ENCODE measurements at regions not wholly inside any gene's neighbourhood (a gene's known extent, or its start where the extent isn't known, plus 50 kb on each side); places are given as distances from the start of the nearest gene placed in this dataset.

GRCh38 chr15:77844798-77845446, 212.2 kb upstream of the LINGO1 start:
- Histone ChIP-seq H3K36me3 (replicated peaks; ENCODE audit: insufficient read depth, low read length) (no peaks in the 10 kb centered on the region), H3K4me2 (ENCODE audit: low read depth, low read length) (no peak overlapping the region), H3K9me2 (replicated peaks; ENCODE audit: insufficient read depth, low read length) (no peaks in the 10 kb centered on the region), H3K9ac (ENCODE audit: low read length) (no peak overlapping the region), H3K4me3 (ENCODE audit: low read length) (no peak overlapping the region), H4K20me1 (ENCODE audit: insufficient read depth, low read length) (no peaks in the 10 kb centered on the region), H3K27me3 (replicated peaks; ENCODE audit: insufficient read depth, low read length) (peaks cover 17% of the 10 kb centered on the region; the same call in 1 of the 2 replicates), H3K9me3 (replicated peaks; ENCODE audit: insufficient read depth, low read length) (no peaks in the 10 kb centered on the region), H3F3A (ENCODE audit: insufficient read depth, low read length) (no peaks in the 10 kb centered on the region), H3K4me1 (ENCODE audit: low read length) (peaks cover 3% of the 10 kb centered on the region; the same call in 1 of the 2 replicates), H3K79me2 (ENCODE audit: low read length) (no peaks in the 10 kb centered on the region), H3K27ac (ENCODE audit: low read length) (no peak overlapping the region), H2AFZ (ENCODE audit: low read length) (no peak overlapping the region)
- TF ChIP-seq, protein P1, sequence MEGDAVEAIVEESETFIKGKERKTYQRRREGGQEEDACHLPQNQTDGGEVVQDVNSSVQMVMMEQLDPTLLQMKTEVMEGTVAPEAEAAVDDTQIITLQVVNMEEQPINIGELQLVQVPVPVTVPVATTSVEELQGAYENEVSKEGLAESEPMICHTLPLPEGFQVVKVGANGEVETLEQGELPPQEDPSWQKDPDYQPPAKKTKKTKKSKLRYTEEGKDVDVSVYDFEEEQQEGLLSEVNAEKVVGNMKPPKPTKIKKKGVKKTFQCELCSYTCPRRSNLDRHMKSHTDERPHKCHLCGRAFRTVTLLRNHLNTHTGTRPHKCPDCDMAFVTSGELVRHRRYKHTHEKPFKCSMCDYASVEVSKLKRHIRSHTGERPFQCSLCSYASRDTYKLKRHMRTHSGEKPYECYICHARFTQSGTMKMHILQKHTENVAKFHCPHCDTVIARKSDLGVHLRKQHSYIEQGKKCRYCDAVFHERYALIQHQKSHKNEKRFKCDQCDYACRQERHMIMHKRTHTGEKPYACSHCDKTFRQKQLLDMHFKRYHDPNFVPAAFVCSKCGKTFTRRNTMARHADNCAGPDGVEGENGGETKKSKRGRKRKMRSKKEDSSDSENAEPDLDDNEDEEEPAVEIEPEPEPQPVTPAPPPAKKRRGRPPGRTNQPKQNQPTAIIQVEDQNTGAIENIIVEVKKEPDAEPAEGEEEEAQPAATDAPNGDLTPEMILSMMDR (IDR thresholded peaks at IDR 0.05; ENCODE audit: low read length), result no peak
- no peak for TF ChIP-seq EZH2 (optimal IDR thresholded peaks at IDR 0.05; ENCODE audit: low read depth, low read length)
- TF ChIP-seq EZH2phosphoT487 (IDR thresholded peaks at IDR 0.05; ENCODE audit: low read length), result no peak
- no peak for DNase-seq

DNA sequence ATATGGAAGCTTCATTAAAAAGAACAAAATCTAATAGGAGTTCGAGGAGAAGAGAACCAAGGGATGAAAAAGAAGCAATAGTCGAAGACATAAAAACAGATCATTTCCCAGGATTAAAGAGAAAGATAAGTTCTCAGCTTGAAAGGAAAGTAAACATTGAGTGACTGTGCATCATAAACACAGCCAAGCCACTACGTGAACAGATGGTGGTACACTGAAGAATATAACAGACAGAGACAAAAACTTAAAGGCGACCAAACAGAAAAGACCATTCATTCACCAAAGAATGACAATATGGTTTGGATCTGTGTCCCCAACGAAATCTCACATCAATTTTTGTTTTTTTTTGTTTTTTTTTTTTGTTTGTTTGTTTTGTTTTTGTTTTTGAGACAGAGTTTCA, 210.8 kb upstream of the LINGO1 start:
- no peaks in the 10 kb centered on the region for H3K79me2 ChIP-seq (ENCODE audit: low read length)
- no peaks in the 10 kb centered on the region for H3K9me2 ChIP-seq (replicated peaks; ENCODE audit: insufficient read depth, low read length)
- no peak for DNase-seq
- H3K4me3 ChIP-seq (ENCODE audit: low read length), result no peak overlapping the region
- no peaks in the 10 kb centered on the region for H3K9me3 ChIP-seq (replicated peaks; ENCODE audit: insufficient read depth, low read length)
- H3K4me1 ChIP-seq (ENCODE audit: low read length), result peaks cover 3% of the 10 kb centered on the region; the same call in 1 of the 2 replicates
- no peak overlapping the region for H3K9ac ChIP-seq (ENCODE audit: low read length)
- peaks cover 19% of the 10 kb centered on the region; the same call in 1 of the 2 replicates for H3K27me3 ChIP-seq (replicated peaks; ENCODE audit: insufficient read depth, low read length)
- H3K27ac ChIP-seq (ENCODE audit: low read length), result no peak overlapping the region
- H3K4me2 ChIP-seq (ENCODE audit: low read depth, low read length), result no peak overlapping the region
- no peaks in the 10 kb centered on the region for H4K20me1 ChIP-seq (ENCODE audit: insufficient read depth, low read length)
- no peak for TF ChIP-seq EZH2 (optimal IDR thresholded peaks at IDR 0.05; ENCODE audit: low read depth, low read length)
- no peak overlapping the region for H2AFZ ChIP-seq (ENCODE audit: low read length)
- no peaks in the 10 kb centered on the region for H3F3A ChIP-seq (ENCODE audit: insufficient read depth, low read length)
- no peaks in the 10 kb centered on the region for H3K36me3 ChIP-seq (replicated peaks; ENCODE audit: insufficient read depth, low read length)

DNA sequence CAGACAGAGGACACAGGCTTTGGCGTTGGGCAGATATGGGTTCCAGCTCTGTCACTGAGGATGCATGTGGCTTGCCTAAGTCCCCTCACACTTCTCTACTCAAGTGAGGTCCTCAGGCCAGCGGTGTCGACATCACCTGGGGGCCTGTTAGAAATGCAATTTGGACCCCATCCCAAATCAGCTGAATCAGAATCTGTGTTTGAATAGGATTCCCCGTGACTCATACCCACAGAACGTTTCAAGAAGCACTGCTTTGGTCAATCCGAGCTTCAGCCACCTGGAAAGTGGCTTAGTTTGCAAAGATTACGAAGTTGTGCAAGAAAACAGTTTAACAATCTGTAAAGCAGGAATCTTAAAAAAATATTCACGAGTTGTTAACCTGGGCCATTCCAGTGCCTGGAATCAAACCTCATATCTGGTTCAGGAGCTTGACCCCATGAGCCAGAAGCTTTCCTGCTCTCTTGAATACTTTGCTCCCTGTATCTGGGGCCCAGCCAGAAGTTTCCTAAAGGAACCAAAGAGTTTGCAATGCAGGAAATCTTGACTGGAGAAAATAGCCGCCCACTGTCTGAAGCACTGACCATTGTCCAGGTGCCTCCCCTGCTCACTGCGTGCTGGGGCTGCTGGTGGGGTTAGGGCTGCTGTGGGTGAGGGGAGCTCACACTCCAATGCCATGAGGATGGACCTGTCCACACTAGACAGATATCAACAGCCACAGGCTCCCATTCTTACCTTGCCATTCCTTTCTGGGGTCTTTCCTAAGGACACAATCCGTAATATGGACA, 208.5 kb upstream of the LINGO1 start:
- Histone ChIP-seq H3K27ac (ENCODE audit: low read length) (no peak overlapping the region), H3K79me2 (ENCODE audit: low read length) (no peaks in the 10 kb centered on the region), H3K4me1 (ENCODE audit: low read length) (peaks cover 3% of the 10 kb centered on the region; the same call in 1 of the 2 replicates), H3K9me3 (replicated peaks; ENCODE audit: insufficient read depth, low read length) (no peaks in the 10 kb centered on the region), H4K20me1 (ENCODE audit: insufficient read depth, low read length) (no peaks in the 10 kb centered on the region), H3K36me3 (replicated peaks; ENCODE audit: insufficient read depth, low read length) (no peaks in the 10 kb centered on the region), H3K27me3 (replicated peaks; ENCODE audit: insufficient read depth, low read length) (peaks cover 25% of the 10 kb centered on the region; the same call in 1 of the 2 replicates), H3K4me3 (ENCODE audit: low read length) (no peak overlapping the region), H3F3A (ENCODE audit: insufficient read depth, low read length) (no peaks in the 10 kb centered on the region), H3K9me2 (replicated peaks; ENCODE audit: insufficient read depth, low read length) (no peaks in the 10 kb centered on the region), H2AFZ (ENCODE audit: low read length) (no peak overlapping the region), H3K4me2 (ENCODE audit: low read depth, low read length) (no peak overlapping the region), H3K9ac (ENCODE audit: low read length) (no peak overlapping the region)
- DNase-seq, result no peak
- TF ChIP-seq, protein P1 (IDR thresholded peaks at IDR 0.05; ENCODE audit: low read length), result no peak
- TF ChIP-seq EZH2phosphoT487 (IDR thresholded peaks at IDR 0.05; ENCODE audit: low read length) (no peak), EZH2 (optimal IDR thresholded peaks at IDR 0.05; ENCODE audit: low read depth, low read length) (no peak)

All from MM.1S (cell line).